ENCODE measurements at regions not wholly inside any gene's neighbourhood (a gene's known extent, or its start where the extent isn't known, plus 50 kb on each side); places are given as distances from the start of the nearest gene placed in this dataset.
A peak's percentile ranks its signal among the peaks of the same experiment; 100 is the strongest.

GRCh38 chr16:35170610-35171009 is 1711.2 kb downstream of the TP53TG3F start:
- DNase-seq: no peak

- no peak for DNase-seq
Measured at GRCh38 chr16:35171106-35171505, 1711.7 kb downstream of the TP53TG3F start.

- DNase-seq: no peak
Measured at GRCh38 chr16:35173295-35173694, 1713.9 kb downstream of the TP53TG3F start.

- no peak for DNase-seq
Measured at GRCh38 chr16:35174016-35174415, 1714.6 kb downstream of the TP53TG3F start.

- DNase-seq: no peak
Measured at GRCh38 chr16:35176449-35176848, 1717.0 kb downstream of the TP53TG3F start.

GRCh38 chr16:35177851-35178250 is 1718.4 kb downstream of the TP53TG3F start:
- no peak for DNase-seq

- no peak for DNase-seq
Measured at GRCh38 chr16:35180970-35181369, 1721.6 kb downstream of the TP53TG3F start.

GRCh38 chr16:35181422-35182030 is 1722.1 kb downstream of the TP53TG3F start:
- DNase-seq: no peak

- no peak for DNase-seq
Measured at GRCh38 chr16:35182043-35182677, 1722.7 kb downstream of the TP53TG3F start.

- DNase-seq: no peak
Measured at GRCh38 chr16:35182943-35183550, 1723.6 kb downstream of the TP53TG3F start.

- DNase-seq: no peak
Measured at GRCh38 chr16:35184356-35184870, 1725.0 kb downstream of the TP53TG3F start.

- DNase-seq: no peak
Measured at GRCh38 chr16:35185366-35186044, 1726.1 kb downstream of the TP53TG3F start.

- no peak for DNase-seq
Measured at GRCh38 chr16:35186045-35186759, 1726.8 kb downstream of the TP53TG3F start.

- no peak for DNase-seq
Measured at GRCh38 chr16:35187665-35188225, 1728.3 kb downstream of the TP53TG3F start.

- DNase-seq: peak in 2 of 14 donors; percentile 8 to 11
Measured at GRCh38 chr16:35188288-35189155, 1729.1 kb downstream of the TP53TG3F start.

- DNase-seq: no peak
Measured at GRCh38 chr16:35192993-35193392, 1733.6 kb downstream of the TP53TG3F start.

GRCh38 chr16:35193956-35194355 is 1734.5 kb downstream of the TP53TG3F start:
- DNase-seq: no peak

- DNase-seq: no peak
Measured at GRCh38 chr16:35194681-35195080, 1735.3 kb downstream of the TP53TG3F start.

GRCh38 chr16:35195173-35195863 is 1735.9 kb downstream of the TP53TG3F start:
- DNase-seq: no peak

GRCh38 chr16:35195864-35196216 is 1736.4 kb downstream of the TP53TG3F start:
- no peak for DNase-seq

- no peak for DNase-seq
Measured at GRCh38 chr16:35196313-35196712, 1736.9 kb downstream of the TP53TG3F start.

Measured in C1 segment of cervical spinal cord (tissue), 14 donors.